ENCODE measurements at regions not wholly inside any gene's neighbourhood (a gene's known extent, or its start where the extent isn't known, plus 50 kb on each side); places are given as distances from the start of the nearest gene placed in this dataset.
"Not testable (repeated sequence)": the region's sequence is repeated elsewhere in the genome, so short reads cannot be mapped to it uniquely, and the experiment has no call there.

DNA sequence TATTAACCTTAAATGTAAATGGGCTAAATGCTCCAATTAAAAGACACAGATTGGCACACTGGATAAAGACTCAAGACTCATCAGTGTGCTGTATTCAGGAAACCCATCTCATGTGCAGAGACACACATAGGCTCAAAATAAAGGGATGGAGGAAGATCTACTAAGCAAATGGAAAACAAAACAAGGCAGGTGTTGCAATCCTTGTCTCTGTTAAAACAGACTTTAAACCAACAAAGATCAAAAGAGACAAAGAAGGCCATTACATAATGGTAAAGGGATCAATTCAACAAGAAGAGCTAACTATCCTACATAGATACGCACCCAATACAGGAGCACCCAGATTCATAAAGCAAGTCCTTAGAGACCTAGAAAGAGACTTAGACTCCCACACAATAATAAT is 80.1 kb upstream of the NPSR1 start:
- H3K79me2 ChIP-seq (ENCODE audit: control insufficient read depth in 1 of 2, insufficient read depth in 2 of 2, low read length in 2 of 2); POLR2A ChIA-PET (ENCODE audit: partially characterized antibody); H3K23ac ChIP-seq (ENCODE audit: insufficient read length); H3K79me1 ChIP-seq (ENCODE audit: low read depth, low read length); H4K91ac ChIP-seq (replicated peaks; ENCODE audit: insufficient read length, low read length); H3K4me3 ChIP-seq (ENCODE audit: extremely low read depth in 1 of 4, insufficient read depth in 2 of 4, low read depth in 3 of 4, low read length in 4 of 4); H3K56ac ChIP-seq (replicated peaks; ENCODE audit: insufficient read length, low read depth, low read length); H4K20me1 ChIP-seq (replicated peaks in 1 of 2; ENCODE audit: control insufficient read depth in 1 of 2, insufficient read depth in 2 of 2, low read length in 2 of 2); H3K27ac ChIP-seq (ENCODE audit: low read depth, low read length); H3K36me3 ChIP-seq (ENCODE audit: control insufficient read depth in 2 of 4, insufficient read depth in 4 of 4, low read length in 3 of 4); H3K23me2 ChIP-seq (ENCODE audit: low read depth, low read length); H3K9me3 ChIP-seq (ENCODE audit: insufficient read depth in 2 of 2, low read depth in 1 of 2, low read length in 1 of 2); H2BK5ac ChIP-seq (ENCODE audit: low read depth, low read length); FAIRE-seq; H3K9ac ChIP-seq (replicated peaks in 1 of 4; ENCODE audit: extremely low read depth in 1 of 4, low read depth in 3 of 4, low read length in 3 of 4); H3K4me2 ChIP-seq (ENCODE audit: insufficient read depth in 1 of 2, low read depth in 2 of 2, low read length in 2 of 2); H3K14ac ChIP-seq (ENCODE audit: insufficient read length); H2AK5ac ChIP-seq (ENCODE audit: low read depth, low read length); CTCF ChIA-PET (ENCODE audit: partially characterized antibody); H3K18ac ChIP-seq (ENCODE audit: extremely low read depth, low read length); H4K5ac ChIP-seq (ENCODE audit: insufficient read length, low read depth, low read length); H2AFZ ChIP-seq (ENCODE audit: low read length); H3K4ac ChIP-seq (replicated peaks; ENCODE audit: insufficient read length, low read depth, low read length); H2BK12ac ChIP-seq (ENCODE audit: low read depth, low read length); H2BK20ac ChIP-seq (ENCODE audit: low read length); H2BK15ac ChIP-seq (ENCODE audit: low read length); H3K27me3 ChIP-seq (replicated peaks in 1 of 4; ENCODE audit: control insufficient read depth in 3 of 4, extremely low read depth in 1 of 4, insufficient read depth in 3 of 4, low read length in 3 of 4); DNase-seq (ENCODE audit: low read depth in 1 of 2, low spot score in 2 of 2); H3K4me1 ChIP-seq (replicated peaks in 1 of 4; ENCODE audit: control insufficient read depth in 3 of 4, insufficient read depth in 4 of 4, low read length in 3 of 4); H2BK120ac ChIP-seq (replicated peaks; ENCODE audit: low read depth, low read length); H4K8ac ChIP-seq (ENCODE audit: extremely low read depth, insufficient read depth, low read length): not testable (repeated sequence)
- 86% methylated on average over 1 of the region's 1 CpG; no CpG with 5 or more reads in 1 of the 2 experiments for WGBS, 2 experiments (ENCODE audit: extremely low coverage in 1 of 2, insufficient coverage in 1 of 2, insufficient read length in 1 of 2, insufficient replicate concordance in 2 of 2, low coverage in 1 of 2, low lambda C conversion rate in 2 of 2, missing lambda C conversion rate in 1 of 2)

DNA sequence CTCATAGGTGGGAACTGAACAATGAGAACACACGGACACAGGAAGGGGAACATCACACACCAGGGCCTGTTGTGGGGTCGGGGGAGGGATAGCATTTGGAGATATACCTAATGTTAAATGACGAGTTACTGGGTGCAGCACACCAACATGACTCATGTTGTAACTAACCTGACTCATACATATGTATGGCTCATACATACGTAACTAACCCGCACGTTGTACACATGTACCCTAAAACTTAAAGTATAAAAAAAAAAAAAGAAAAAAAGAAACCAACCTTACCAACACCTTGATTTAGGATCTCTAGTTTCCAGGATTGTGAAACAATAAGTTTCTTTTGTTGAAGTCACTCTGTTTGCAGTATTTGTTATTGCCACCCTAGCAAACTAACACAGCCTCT is 76.3 kb upstream of the NPSR1 start:
- H2BK20ac ChIP-seq (ENCODE audit: low read length); H3K4ac ChIP-seq (replicated peaks; ENCODE audit: insufficient read length, low read depth, low read length); H3K56ac ChIP-seq (replicated peaks; ENCODE audit: insufficient read length, low read depth, low read length); H3K27me3 ChIP-seq (replicated peaks in 1 of 4; ENCODE audit: control insufficient read depth in 3 of 4, extremely low read depth in 1 of 4, insufficient read depth in 3 of 4, low read length in 3 of 4); H2BK120ac ChIP-seq (replicated peaks; ENCODE audit: low read depth, low read length); H3K4me1 ChIP-seq (replicated peaks in 1 of 4; ENCODE audit: control insufficient read depth in 3 of 4, insufficient read depth in 4 of 4, low read length in 3 of 4); H2AFZ ChIP-seq (ENCODE audit: low read length); H3K9ac ChIP-seq (replicated peaks in 1 of 4; ENCODE audit: extremely low read depth in 1 of 4, low read depth in 3 of 4, low read length in 3 of 4); FAIRE-seq; H2BK12ac ChIP-seq (ENCODE audit: low read depth, low read length); H3K14ac ChIP-seq (ENCODE audit: insufficient read length); H4K91ac ChIP-seq (replicated peaks; ENCODE audit: insufficient read length, low read length); H3K23me2 ChIP-seq (ENCODE audit: low read depth, low read length); H3K36me3 ChIP-seq (ENCODE audit: control insufficient read depth in 2 of 4, insufficient read depth in 4 of 4, low read length in 3 of 4); H4K5ac ChIP-seq (ENCODE audit: insufficient read length, low read depth, low read length); H4K20me1 ChIP-seq (replicated peaks in 1 of 2; ENCODE audit: control insufficient read depth in 1 of 2, insufficient read depth in 2 of 2, low read length in 2 of 2); H3K79me2 ChIP-seq (ENCODE audit: control insufficient read depth in 1 of 2, insufficient read depth in 2 of 2, low read length in 2 of 2); H3K4me2 ChIP-seq (ENCODE audit: insufficient read depth in 1 of 2, low read depth in 2 of 2, low read length in 2 of 2); CTCF ChIA-PET (ENCODE audit: partially characterized antibody); H3K18ac ChIP-seq (ENCODE audit: extremely low read depth, low read length); DNase-seq (ENCODE audit: low read depth in 1 of 2, low spot score in 2 of 2); H3K23ac ChIP-seq (ENCODE audit: insufficient read length); H4K8ac ChIP-seq (ENCODE audit: extremely low read depth, insufficient read depth, low read length); H3K4me3 ChIP-seq (ENCODE audit: extremely low read depth in 1 of 4, insufficient read depth in 2 of 4, low read depth in 3 of 4, low read length in 4 of 4); H2AK5ac ChIP-seq (ENCODE audit: low read depth, low read length); H2BK5ac ChIP-seq (ENCODE audit: low read depth, low read length); H3K9me3 ChIP-seq (ENCODE audit: insufficient read depth in 2 of 2, low read depth in 1 of 2, low read length in 1 of 2); H2BK15ac ChIP-seq (ENCODE audit: low read length); H3K79me1 ChIP-seq (ENCODE audit: low read depth, low read length); POLR2A ChIA-PET (ENCODE audit: partially characterized antibody); H3K27ac ChIP-seq (ENCODE audit: low read depth, low read length): not testable (repeated sequence)
- WGBS, 2 experiments (ENCODE audit: extremely low coverage in 1 of 2, insufficient coverage in 1 of 2, insufficient read length in 1 of 2, insufficient replicate concordance in 2 of 2, low coverage in 1 of 2, low lambda C conversion rate in 2 of 2, missing lambda C conversion rate in 1 of 2) = 89% methylated on average over 6 of the region's 6 CpGs; no CpG with 5 or more reads in 1 of the 2 experiments

Measured in H1 (cell line).